ENCODE measurements at regions not wholly inside any gene's neighbourhood (a gene's known extent, or its start where the extent isn't known, plus 50 kb on each side); places are given as distances from the start of the nearest gene placed in this dataset.

DNA sequence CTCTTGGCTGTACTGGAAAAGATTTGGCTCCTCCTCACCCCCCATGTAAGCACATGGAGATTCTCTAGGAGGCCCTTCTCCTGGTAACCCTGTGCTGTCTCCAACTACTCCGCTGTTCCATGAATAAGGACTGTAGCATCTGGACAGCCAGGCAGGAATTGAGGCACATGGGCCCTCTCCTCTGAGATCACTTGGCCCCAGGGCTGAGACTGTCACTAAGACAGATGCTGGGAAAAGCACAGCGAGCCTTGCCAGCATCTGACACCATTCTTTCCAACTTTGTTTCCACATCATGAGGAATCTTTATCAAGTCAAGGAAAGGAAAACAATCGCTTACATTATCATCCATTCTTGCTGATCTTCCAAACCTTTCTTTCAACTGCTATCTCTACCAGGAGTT, 222.6 kb upstream of the INTU start:
- no peak overlapping the region for H3K4me3 ChIP-seq (ENCODE audit: insufficient read depth, low read depth, low read length)
- H2AFZ ChIP-seq (ENCODE audit: low read depth, low read length), result no peak overlapping the region
- Mint-ChIP-seq H3K4me3 (ENCODE audit: unreplicated experiment) (no peak overlapping the region), H3K4me1 (ENCODE audit: low read depth, unreplicated experiment) (no peaks in the 10 kb centered on the region), H3K27ac (ENCODE audit: unreplicated experiment) (no peak overlapping the region), H3K36me3 (ENCODE audit: low read depth, unreplicated experiment) (no peaks in the 10 kb centered on the region), H3K9me3 (ENCODE audit: unreplicated experiment) (peaks cover 17% of the 10 kb centered on the region), H3K27me3 (ENCODE audit: low read depth, unreplicated experiment) (no peaks in the 10 kb centered on the region)
- no peaks in the 10 kb centered on the region for H3K79me2 ChIP-seq (ENCODE audit: insufficient read depth, low read length)
- no peaks in the 10 kb centered on the region for H4K20me1 ChIP-seq (ENCODE audit: insufficient read depth, low read length)
- no peaks in the 10 kb centered on the region for H3K27me3 ChIP-seq (ENCODE audit: insufficient read depth, low read length)
- no peak overlapping the region for H3K4me2 ChIP-seq (ENCODE audit: low read length)
- TF ChIP-seq CTCF (IDR thresholded peaks at IDR 0.05; ENCODE audit: insufficient read depth, low read depth, low read length) (no peak), EZH2 (IDR thresholded peaks at IDR 0.05; ENCODE audit: insufficient read depth, low read length) (no peak)
- no peak overlapping the region for H3K9ac ChIP-seq (ENCODE audit: low read length)
- FAIRE-seq (no peak), DNase-seq (ENCODE audit: low read depth) (no peak)
- H3K27ac ChIP-seq (ENCODE audit: low read depth, low read length), result no peak overlapping the region
- no peaks in the 10 kb centered on the region for H3K4me1 ChIP-seq (ENCODE audit: insufficient read depth, low read length)
- H3K36me3 ChIP-seq (ENCODE audit: insufficient read depth, low read length), result no peaks in the 10 kb centered on the region
- no peaks in the 10 kb centered on the region for H3K9me3 ChIP-seq (ENCODE audit: insufficient read depth, low read depth, low read length)

GRCh38 chr4:127410644-127411043, 222.1 kb upstream of the INTU start:
- FAIRE-seq, result no peak
- DNase-seq (ENCODE audit: low read depth), result no peak
- no peak overlapping the region for H3K27ac Mint-ChIP-seq (ENCODE audit: unreplicated experiment)
- no peaks in the 10 kb centered on the region for H3K36me3 ChIP-seq (ENCODE audit: insufficient read depth, low read length)
- H3K27me3 Mint-ChIP-seq (ENCODE audit: low read depth, unreplicated experiment), result no peaks in the 10 kb centered on the region
- H4K20me1 ChIP-seq (ENCODE audit: insufficient read depth, low read length), result no peaks in the 10 kb centered on the region
- no peak overlapping the region for H3K4me3 Mint-ChIP-seq (ENCODE audit: unreplicated experiment)
- no peak overlapping the region for H2AFZ ChIP-seq (ENCODE audit: low read depth, low read length)
- no peaks in the 10 kb centered on the region for H3K27me3 ChIP-seq (ENCODE audit: insufficient read depth, low read length)
- H3K36me3 Mint-ChIP-seq (ENCODE audit: low read depth, unreplicated experiment), result no peaks in the 10 kb centered on the region
- no peak overlapping the region for H3K4me3 ChIP-seq (ENCODE audit: insufficient read depth, low read depth, low read length)
- no peak overlapping the region for H3K4me2 ChIP-seq (ENCODE audit: low read length)
- no peaks in the 10 kb centered on the region for H3K4me1 ChIP-seq (ENCODE audit: insufficient read depth, low read length)
- no peaks in the 10 kb centered on the region for H3K9me3 ChIP-seq (ENCODE audit: insufficient read depth, low read depth, low read length)
- H3K27ac ChIP-seq (ENCODE audit: low read depth, low read length), result no peak overlapping the region
- no peak overlapping the region for H3K9ac ChIP-seq (ENCODE audit: low read length)
- H3K79me2 ChIP-seq (ENCODE audit: insufficient read depth, low read length), result no peaks in the 10 kb centered on the region
- peaks cover 17% of the 10 kb centered on the region for H3K9me3 Mint-ChIP-seq (ENCODE audit: unreplicated experiment)
- H3K4me1 Mint-ChIP-seq (ENCODE audit: low read depth, unreplicated experiment), result no peaks in the 10 kb centered on the region
- TF ChIP-seq CTCF (IDR thresholded peaks at IDR 0.05; ENCODE audit: insufficient read depth, low read depth, low read length), result no peak

DNA sequence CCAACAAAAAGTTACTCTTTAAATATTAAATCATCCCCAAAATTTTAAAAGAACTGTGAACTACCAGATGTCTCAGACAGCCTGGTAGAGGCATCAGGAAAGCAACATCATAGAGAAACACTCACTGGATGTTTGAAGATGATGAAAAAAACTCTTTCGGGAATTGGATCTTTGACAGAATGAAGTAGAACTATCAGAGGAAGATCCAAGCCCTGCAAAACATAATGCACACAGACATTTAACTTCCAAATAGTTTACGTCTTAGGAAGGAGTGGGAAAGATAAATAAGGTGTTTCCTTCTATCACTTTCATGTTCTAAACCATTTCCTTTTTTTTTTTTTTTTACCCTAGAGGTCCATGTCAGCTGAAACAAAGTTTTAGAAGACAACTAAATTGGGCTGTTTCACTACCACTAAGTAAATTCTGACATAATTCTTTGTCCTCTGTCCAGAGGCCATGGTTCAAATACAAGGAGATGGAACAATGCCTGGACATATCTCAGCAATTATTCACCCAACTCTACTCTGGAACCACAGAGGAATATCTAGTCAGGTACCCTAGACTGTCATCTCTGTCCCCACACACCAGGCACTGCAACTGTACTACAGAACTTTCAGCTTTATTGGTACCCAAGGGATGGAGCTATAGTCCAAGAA, 217.7 kb upstream of the INTU start:
- FAIRE-seq (no peak), DNase-seq (ENCODE audit: low read depth) (no peak)
- Histone ChIP-seq H3K36me3 (ENCODE audit: insufficient read depth, low read length) (no peaks in the 10 kb centered on the region), H3K27ac (ENCODE audit: low read depth, low read length) (no peak overlapping the region), H3K79me2 (ENCODE audit: insufficient read depth, low read length) (no peaks in the 10 kb centered on the region), H4K20me1 (ENCODE audit: insufficient read depth, low read length) (no peaks in the 10 kb centered on the region), H2AFZ (ENCODE audit: low read depth, low read length) (no peak overlapping the region), H3K9me3 (ENCODE audit: insufficient read depth, low read depth, low read length) (no peaks in the 10 kb centered on the region), H3K4me2 (ENCODE audit: low read length) (no peak overlapping the region), H3K4me3 (ENCODE audit: insufficient read depth, low read depth, low read length) (no peak overlapping the region), H3K9ac (ENCODE audit: low read length) (no peak overlapping the region), H3K27me3 (ENCODE audit: insufficient read depth, low read length) (no peaks in the 10 kb centered on the region), H3K4me1 (ENCODE audit: insufficient read depth, low read length) (no peaks in the 10 kb centered on the region)
- peaks cover 5% of the 10 kb centered on the region for H3K4me1 Mint-ChIP-seq (ENCODE audit: low read depth, unreplicated experiment)
- no peak overlapping the region for H3K27ac Mint-ChIP-seq (ENCODE audit: unreplicated experiment)
- H3K4me3 Mint-ChIP-seq (ENCODE audit: unreplicated experiment), result no peak overlapping the region
- no peaks in the 10 kb centered on the region for H3K9me3 Mint-ChIP-seq (ENCODE audit: unreplicated experiment)
- no peaks in the 10 kb centered on the region for H3K36me3 Mint-ChIP-seq (ENCODE audit: low read depth, unreplicated experiment)
- H3K27me3 Mint-ChIP-seq (ENCODE audit: low read depth, unreplicated experiment), result no peaks in the 10 kb centered on the region
- TF ChIP-seq EZH2 (IDR thresholded peaks at IDR 0.05; ENCODE audit: insufficient read depth, low read length), result no peak
- no peak for TF ChIP-seq CTCF (IDR thresholded peaks at IDR 0.05; ENCODE audit: insufficient read depth, low read depth, low read length)
